GM23338 (cell line): ENCODE measurements at regions not wholly inside any gene's neighbourhood (a gene's known extent, or its start where the extent isn't known, plus 50 kb on each side); places are given as distances from the start of the nearest gene placed in this dataset.

ENCODE experiments used
- ATAC-seq: fragments of 200-7000 bp; cut with Tn5 transposase; 3 replicates; pipeline ENCODE4 v1.9.1; 2020
- DNase-seq: peaks from one replicate; pipeline ENCODE4 v3.0.0-alpha.2; 2015; ENCODE audit warnings: low spot score
- H2AFZ ChIP-seq: fragments of 200-600 bp; sonication (generic); 2 replicates; pipeline ENCODE4 v1.8.0; 2016; ENCODE audit warnings: antibody characterized with exemption, mild to moderate bottlenecking, moderate library complexity
- H3F3A ChIP-seq: fragments of 200-600 bp; sonication (generic); replicated peaks from 2 replicates; pipeline ENCODE4 v1.8.0; 2017; ENCODE audit warnings: antibody characterized with exemption, mixed run types, low read depth
- H3K27ac ChIP-seq: fragments of 200-600 bp; sonication (generic); 2 replicates; pipeline ENCODE4 v1.6.1; 2016; ENCODE audit warnings: low read depth
- H3K27me3 ChIP-seq: fragments of 200-600 bp; sonication (generic); 2 replicates; pipeline ENCODE4 v1.8.0; 2016; ENCODE audit warnings: mild to moderate bottlenecking, mixed run types, moderate library complexity; ENCODE audit not compliant: insufficient read depth
- H3K36me3 ChIP-seq: fragments of 200-600 bp; sonication (generic); 2 replicates; pipeline ENCODE4 v1.8.0; 2016; ENCODE audit warnings: mild to moderate bottlenecking; ENCODE audit not compliant: insufficient read depth
- H3K4me1 ChIP-seq: fragments of 200-600 bp; sonication (generic); 2 replicates; pipeline ENCODE4 v1.8.0; 2016; ENCODE audit warnings: mild to moderate bottlenecking, moderate library complexity; ENCODE audit not compliant: insufficient read depth
- H3K4me2 ChIP-seq: fragments of 200-600 bp; sonication (generic); 2 replicates; pipeline ENCODE4 v1.7.1; 2017; ENCODE audit warnings: mixed run types
- H3K4me3 ChIP-seq: fragments of 200-600 bp; sonication (generic); 2 replicates; pipeline ENCODE4 v1.6.1; 2016; ENCODE audit warnings: mixed run types
- H3K79me2 ChIP-seq: fragments of 200-600 bp; sonication (generic); replicated peaks from 2 replicates; pipeline ENCODE4 v1.8.0; 2017; ENCODE audit warnings: mild to moderate bottlenecking; ENCODE audit not compliant: insufficient read depth
- H3K9me2 ChIP-seq: fragments of 200-600 bp; sonication (generic); 2 replicates; pipeline ENCODE4 v1.8.0; 2017; ENCODE audit not compliant: insufficient read depth
- H4K20me1 ChIP-seq: fragments of 200-600 bp; sonication (generic); replicated peaks from 2 replicates; pipeline ENCODE4 v1.8.0; 2017; ENCODE audit warnings: mild to moderate bottlenecking; ENCODE audit not compliant: insufficient read depth
- H3K27ac Mint-ChIP-seq: 2 replicates; pipeline ENCODE4 v1.8.0; 2020; ENCODE audit warnings: inconsistent platforms, mild to moderate bottlenecking, moderate library complexity, mixed read lengths
- H3K27me3 Mint-ChIP-seq: 3 replicates; pipeline ENCODE4 v1.8.0; 2022; ENCODE audit warnings: low read depth, mild to moderate bottlenecking, moderate library complexity, mixed read lengths, inconsistent platforms; ENCODE audit not compliant: insufficient read depth, poor library complexity
- H3K36me3 Mint-ChIP-seq: 3 replicates; pipeline ENCODE4 v1.8.0; 2021; ENCODE audit warnings: low read depth, mild to moderate bottlenecking, inconsistent platforms, moderate library complexity, mixed read lengths
- H3K4me1 Mint-ChIP-seq: 3 replicates; pipeline ENCODE4 v1.8.0; 2020; ENCODE audit warnings: mild to moderate bottlenecking, inconsistent platforms, mixed read lengths
- H3K4me3 Mint-ChIP-seq: 3 replicates; pipeline ENCODE4 v1.8.0; 2021; ENCODE audit warnings: moderate library complexity, mild to moderate bottlenecking, inconsistent platforms, mixed read lengths
- H3K9me3 Mint-ChIP-seq: 3 replicates; pipeline ENCODE4 v1.8.0; 2020; ENCODE audit warnings: moderate library complexity, mild to moderate bottlenecking, inconsistent platforms, mixed read lengths
- STAT1 ChIP-seq: IDR thresholded peaks from one replicate; pipeline ENCODE4 v1.6.1; 2016; ENCODE audit warnings: antibody characterized with exemption; ENCODE audit not compliant: unreplicated experiment
- ZNF331 ChIP-seq: fragments of 250-450 bp; sonication (Bioruptor Pico); IDR thresholded peaks from 2 replicates; pipeline ENCODE4 v1.5.0; 2020; ENCODE audit warnings: low read depth, mild to moderate bottlenecking, moderate library complexity
- TF ChIP-seq, protein P1 (sequence below): fragments of 250-450 bp; sonication (Bioruptor Pico); IDR thresholded peaks from 2 replicates; pipeline ENCODE4 v1.5.0; 2020; ENCODE audit warnings: mild to moderate bottlenecking, moderate library complexity
- TF ChIP-seq, protein P2 (sequence below): IDR thresholded peaks from one replicate; pipeline ENCODE4 v1.6.1; 2018; ENCODE audit warnings: antibody characterized with exemption; ENCODE audit not compliant: unreplicated experiment
- TF ChIP-seq, protein P3 (sequence below): IDR thresholded peaks from 2 replicates; pipeline ENCODE4 v1.6.1; 2016; ENCODE audit warnings: antibody characterized with exemption

DNA sequence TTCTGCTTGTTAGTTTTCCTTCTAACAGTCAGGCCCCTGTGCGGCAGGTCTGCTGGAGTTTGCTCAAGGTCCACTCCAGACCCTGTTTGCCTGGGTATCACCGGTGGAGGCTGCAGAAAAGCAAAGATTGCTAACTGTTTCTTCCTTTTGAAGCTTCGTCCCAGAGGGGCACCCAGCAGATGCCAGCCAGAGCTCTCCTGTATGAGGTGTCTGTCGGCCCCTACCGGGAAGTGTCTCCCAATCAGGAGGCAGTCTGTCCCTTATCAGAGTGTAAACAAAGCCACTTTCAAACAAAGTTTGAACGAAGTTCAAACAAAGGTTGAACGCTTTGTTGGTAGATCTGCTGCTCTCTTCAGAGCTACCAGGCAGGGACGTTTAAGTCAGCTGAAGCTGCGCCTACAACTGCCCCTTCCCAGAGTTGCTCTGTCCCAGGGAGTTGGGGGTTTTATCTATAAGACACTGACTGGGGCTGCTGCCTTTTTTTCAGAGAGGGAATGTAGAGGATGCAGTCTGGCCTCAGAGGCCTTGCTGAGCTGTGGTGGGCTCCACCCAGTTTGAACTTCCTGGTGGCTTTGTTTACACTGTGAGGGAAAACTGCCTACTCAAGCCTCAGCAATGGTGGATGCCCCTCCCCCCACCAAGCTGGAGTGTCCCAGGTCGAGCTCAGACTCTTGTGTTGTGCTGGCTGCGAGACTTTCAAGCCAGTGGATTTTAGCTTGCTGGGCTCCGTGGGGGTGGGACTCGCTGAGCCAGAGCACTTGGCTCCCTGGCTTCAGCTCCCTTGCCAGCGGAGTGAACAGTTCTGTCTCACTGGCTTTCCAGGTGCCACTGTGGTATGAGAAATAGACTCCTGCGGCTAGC, 401.8 kb downstream of the SRGAP2C start:
- Histone ChIP-seq H3K9me2 (0 out of 2 replicates have a peak, but pooled peaks cover 7% of the 10 kb centered on the region), H4K20me1 (no peaks in the 10 kb centered on the region), H3K4me2 (peak overlapping the region; percentile 63), H3K79me2 (no peaks in the 10 kb centered on the region), H3K4me1 (peaks cover 15% of the 10 kb centered on the region), H3K27ac (peak overlapping the region; percentile 70), H3F3A (no peaks in the 10 kb centered on the region), H3K27me3 (no peaks in the 10 kb centered on the region), H2AFZ (peak overlapping the region; percentile 2; the same call in 1 of the 2 replicates), H3K36me3 (no peaks in the 10 kb centered on the region; the same call in 1 of the 2 replicates), H3K4me3 (peak overlapping the region; percentile 23; the same call in 1 of the 2 replicates)
- TF ChIP-seq, protein P1, sequence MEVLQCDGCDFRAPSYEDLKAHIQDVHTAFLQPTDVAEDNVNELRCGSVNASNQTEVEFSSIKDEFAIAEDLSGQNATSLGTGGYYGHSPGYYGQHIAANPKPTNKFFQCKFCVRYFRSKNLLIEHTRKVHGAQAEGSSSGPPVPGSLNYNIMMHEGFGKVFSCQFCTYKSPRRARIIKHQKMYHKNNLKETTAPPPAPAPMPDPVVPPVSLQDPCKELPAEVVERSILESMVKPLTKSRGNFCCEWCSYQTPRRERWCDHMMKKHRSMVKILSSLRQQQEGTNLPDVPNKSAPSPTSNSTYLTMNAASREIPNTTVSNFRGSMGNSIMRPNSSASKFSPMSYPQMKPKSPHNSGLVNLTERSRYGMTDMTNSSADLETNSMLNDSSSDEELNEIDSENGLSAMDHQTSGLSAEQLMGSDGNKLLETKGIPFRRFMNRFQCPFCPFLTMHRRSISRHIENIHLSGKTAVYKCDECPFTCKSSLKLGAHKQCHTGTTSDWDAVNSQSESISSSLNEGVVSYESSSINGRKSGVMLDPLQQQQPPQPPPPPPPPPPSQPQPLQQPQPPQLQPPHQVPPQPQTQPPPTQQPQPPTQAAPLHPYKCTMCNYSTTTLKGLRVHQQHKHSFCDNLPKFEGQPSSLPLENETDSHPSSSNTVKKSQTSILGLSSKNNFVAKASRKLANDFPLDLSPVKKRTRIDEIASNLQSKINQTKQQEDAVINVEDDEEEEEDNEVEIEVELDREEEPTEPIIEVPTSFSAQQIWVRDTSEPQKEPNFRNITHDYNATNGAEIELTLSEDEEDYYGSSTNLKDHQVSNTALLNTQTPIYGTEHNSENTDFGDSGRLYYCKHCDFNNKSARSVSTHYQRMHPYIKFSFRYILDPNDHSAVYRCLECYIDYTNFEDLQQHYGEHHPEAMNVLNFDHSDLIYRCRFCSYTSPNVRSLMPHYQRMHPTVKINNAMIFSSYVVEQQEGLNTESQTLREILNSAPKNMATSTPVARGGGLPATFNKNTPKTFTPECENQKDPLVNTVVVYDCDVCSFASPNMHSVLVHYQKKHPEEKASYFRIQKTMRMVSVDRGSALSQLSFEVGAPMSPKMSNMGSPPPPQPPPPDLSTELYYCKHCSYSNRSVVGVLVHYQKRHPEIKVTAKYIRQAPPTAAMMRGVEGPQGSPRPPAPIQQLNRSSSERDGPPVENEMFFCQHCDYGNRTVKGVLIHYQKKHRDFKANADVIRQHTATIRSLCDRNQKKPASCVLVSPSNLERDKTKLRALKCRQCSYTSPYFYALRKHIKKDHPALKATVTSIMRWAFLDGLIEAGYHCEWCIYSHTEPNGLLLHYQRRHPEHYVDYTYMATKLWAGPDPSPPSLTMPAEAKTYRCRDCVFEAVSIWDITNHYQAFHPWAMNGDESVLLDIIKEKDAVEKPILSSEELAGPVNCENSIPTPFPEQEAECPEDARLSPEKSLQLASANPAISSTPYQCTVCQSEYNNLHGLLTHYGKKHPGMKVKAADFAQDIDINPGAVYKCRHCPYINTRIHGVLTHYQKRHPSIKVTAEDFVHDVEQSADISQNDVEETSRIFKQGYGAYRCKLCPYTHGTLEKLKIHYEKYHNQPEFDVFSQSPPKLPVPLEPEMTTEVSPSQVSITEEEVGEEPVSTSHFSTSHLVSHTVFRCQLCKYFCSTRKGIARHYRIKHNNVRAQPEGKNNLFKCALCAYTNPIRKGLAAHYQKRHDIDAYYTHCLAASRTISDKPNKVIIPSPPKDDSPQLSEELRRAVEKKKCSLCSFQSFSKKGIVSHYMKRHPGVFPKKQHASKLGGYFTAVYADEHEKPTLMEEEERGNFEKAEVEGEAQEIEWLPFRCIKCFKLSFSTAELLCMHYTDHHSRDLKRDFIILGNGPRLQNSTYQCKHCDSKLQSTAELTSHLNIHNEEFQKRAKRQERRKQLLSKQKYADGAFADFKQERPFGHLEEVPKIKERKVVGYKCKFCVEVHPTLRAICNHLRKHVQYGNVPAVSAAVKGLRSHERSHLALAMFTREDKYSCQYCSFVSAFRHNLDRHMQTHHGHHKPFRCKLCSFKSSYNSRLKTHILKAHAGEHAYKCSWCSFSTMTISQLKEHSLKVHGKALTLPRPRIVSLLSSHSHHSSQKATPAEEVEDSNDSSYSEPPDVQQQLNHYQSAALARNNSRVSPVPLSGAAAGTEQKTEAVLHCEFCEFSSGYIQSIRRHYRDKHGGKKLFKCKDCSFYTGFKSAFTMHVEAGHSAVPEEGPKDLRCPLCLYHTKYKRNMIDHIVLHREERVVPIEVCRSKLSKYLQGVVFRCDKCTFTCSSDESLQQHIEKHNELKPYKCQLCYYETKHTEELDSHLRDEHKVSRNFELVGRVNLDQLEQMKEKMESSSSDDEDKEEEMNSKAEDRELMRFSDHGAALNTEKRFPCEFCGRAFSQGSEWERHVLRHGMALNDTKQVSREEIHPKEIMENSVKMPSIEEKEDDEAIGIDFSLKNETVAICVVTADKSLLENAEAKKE (CRISPR knock-in tag): peak; percentile 36; the same call in 1 of the 2 replicates
- TF ChIP-seq ZNF331 (CRISPR knock-in tag): no peak
- Mint-ChIP-seq H3K9me3 (peaks cover 43% of the 10 kb centered on the region), H3K27ac (peak overlapping the region; percentile 88), H3K4me3 (no peak overlapping the region), H3K27me3 (no peaks in the 10 kb centered on the region), H3K4me1 (peaks cover 15% of the 10 kb centered on the region; the same call in 2 of the 3 replicates), H3K36me3 (peaks cover 44% of the 10 kb centered on the region; the same call in 2 of the 3 replicates)
- ATAC-seq (peak; percentile 87), DNase-seq (peak; percentile 57)

DNA sequence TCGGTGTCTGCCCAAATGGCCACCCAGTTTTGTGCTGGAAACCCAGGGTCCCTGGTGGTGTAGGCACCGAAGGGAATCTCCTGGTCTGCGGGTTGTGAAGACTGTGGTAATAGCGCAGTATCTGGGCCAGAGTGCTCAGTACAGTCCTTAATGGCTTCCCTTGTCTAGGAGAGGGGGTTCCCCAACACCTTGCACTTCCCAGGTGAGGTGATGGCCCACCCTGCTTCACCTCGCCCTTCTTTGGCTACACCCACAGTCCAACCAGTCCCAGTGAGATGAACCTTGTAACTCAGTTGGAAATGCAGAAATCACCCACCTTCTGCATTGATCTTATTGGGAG, 402.4 kb downstream of the SRGAP2C start:
- Mint-ChIP-seq H3K27me3 (no peaks in the 10 kb centered on the region), H3K4me1 (peaks cover 15% of the 10 kb centered on the region; the same call in 2 of the 3 replicates), H3K9me3 (peaks cover 37% of the 10 kb centered on the region), H3K27ac (no peak overlapping the region; the same call in 1 of the 2 replicates), H3K4me3 (no peak overlapping the region), H3K36me3 (peaks cover 38% of the 10 kb centered on the region; the same call in 2 of the 3 replicates)
- H3K79me2 ChIP-seq: no peaks in the 10 kb centered on the region
- no peaks in the 10 kb centered on the region for H3K27me3 ChIP-seq
- DNase-seq (no peak), ATAC-seq (peak; percentile 54)
- peaks cover 15% of the 10 kb centered on the region for H3K4me1 ChIP-seq
- no peaks in the 10 kb centered on the region for H4K20me1 ChIP-seq
- H3K4me3 ChIP-seq: no peak overlapping the region
- H3K4me2 ChIP-seq: peak overlapping the region; percentile 63
- H3K36me3 ChIP-seq: no peaks in the 10 kb centered on the region; the same call in 1 of the 2 replicates
- no peak overlapping the region; the same call in 1 of the 2 replicates for H2AFZ ChIP-seq
- H3K27ac ChIP-seq: no peak overlapping the region
- H3K9me2 ChIP-seq: 0 out of 2 replicates have a peak, but pooled peaks cover 7% of the 10 kb centered on the region
- H3F3A ChIP-seq: no peaks in the 10 kb centered on the region
- TF ChIP-seq, protein P2, sequence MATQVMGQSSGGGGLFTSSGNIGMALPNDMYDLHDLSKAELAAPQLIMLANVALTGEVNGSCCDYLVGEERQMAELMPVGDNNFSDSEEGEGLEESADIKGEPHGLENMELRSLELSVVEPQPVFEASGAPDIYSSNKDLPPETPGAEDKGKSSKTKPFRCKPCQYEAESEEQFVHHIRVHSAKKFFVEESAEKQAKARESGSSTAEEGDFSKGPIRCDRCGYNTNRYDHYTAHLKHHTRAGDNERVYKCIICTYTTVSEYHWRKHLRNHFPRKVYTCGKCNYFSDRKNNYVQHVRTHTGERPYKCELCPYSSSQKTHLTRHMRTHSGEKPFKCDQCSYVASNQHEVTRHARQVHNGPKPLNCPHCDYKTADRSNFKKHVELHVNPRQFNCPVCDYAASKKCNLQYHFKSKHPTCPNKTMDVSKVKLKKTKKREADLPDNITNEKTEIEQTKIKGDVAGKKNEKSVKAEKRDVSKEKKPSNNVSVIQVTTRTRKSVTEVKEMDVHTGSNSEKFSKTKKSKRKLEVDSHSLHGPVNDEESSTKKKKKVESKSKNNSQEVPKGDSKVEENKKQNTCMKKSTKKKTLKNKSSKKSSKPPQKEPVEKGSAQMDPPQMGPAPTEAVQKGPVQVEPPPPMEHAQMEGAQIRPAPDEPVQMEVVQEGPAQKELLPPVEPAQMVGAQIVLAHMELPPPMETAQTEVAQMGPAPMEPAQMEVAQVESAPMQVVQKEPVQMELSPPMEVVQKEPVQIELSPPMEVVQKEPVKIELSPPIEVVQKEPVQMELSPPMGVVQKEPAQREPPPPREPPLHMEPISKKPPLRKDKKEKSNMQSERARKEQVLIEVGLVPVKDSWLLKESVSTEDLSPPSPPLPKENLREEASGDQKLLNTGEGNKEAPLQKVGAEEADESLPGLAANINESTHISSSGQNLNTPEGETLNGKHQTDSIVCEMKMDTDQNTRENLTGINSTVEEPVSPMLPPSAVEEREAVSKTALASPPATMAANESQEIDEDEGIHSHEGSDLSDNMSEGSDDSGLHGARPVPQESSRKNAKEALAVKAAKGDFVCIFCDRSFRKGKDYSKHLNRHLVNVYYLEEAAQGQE: no peak
- TF ChIP-seq, protein P3, sequence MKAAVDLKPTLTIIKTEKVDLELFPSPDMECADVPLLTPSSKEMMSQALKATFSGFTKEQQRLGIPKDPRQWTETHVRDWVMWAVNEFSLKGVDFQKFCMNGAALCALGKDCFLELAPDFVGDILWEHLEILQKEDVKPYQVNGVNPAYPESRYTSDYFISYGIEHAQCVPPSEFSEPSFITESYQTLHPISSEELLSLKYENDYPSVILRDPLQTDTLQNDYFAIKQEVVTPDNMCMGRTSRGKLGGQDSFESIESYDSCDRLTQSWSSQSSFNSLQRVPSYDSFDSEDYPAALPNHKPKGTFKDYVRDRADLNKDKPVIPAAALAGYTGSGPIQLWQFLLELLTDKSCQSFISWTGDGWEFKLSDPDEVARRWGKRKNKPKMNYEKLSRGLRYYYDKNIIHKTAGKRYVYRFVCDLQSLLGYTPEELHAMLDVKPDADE: no peak
- TF ChIP-seq STAT1: no peak
